Parathyroid adenoma (tissue), 2 donors: ENCODE measurements at regions not wholly inside any gene's neighbourhood (a gene's known extent, or its start where the extent isn't known, plus 50 kb on each side); places are given as distances from the start of the nearest gene placed in this dataset.

Experiments
- H2AFZ ChIP-seq: fragments of 300-600 bp; sonication (generic); one replicate; pipeline ENCODE4 v1.7.0; 2017; ENCODE audit warnings: antibody characterized with exemption, mild to moderate bottlenecking
- H3K27ac ChIP-seq: fragments of 300-600 bp; sonication (generic); one replicate; pipeline ENCODE4 v1.7.0; 2017
- H3K27me3 ChIP-seq: fragments of 300-600 bp; sonication (generic); one replicate; pipeline ENCODE4 v1.7.0; 2017; ENCODE audit warnings: low read length; ENCODE audit not compliant: control insufficient read depth, insufficient read depth
- H3K36me3 ChIP-seq: fragments of 300-600 bp; sonication (generic); one replicate; pipeline ENCODE4 v1.7.0; 2017; ENCODE audit warnings: low read length; ENCODE audit not compliant: control insufficient read depth, insufficient read depth
- H3K4me1 ChIP-seq: fragments of 300-600 bp; sonication (generic); one replicate; pipeline ENCODE4 v1.7.0; 2017; ENCODE audit warnings: control low read depth
- H3K4me2 ChIP-seq: fragments of 300-600 bp; sonication (generic); one replicate; pipeline ENCODE4 v1.7.0; 2017; ENCODE audit warnings: low read length
- H3K4me3 ChIP-seq: fragments of 300-600 bp; sonication (generic); one replicate; pipeline ENCODE4 v1.7.0; 2017; ENCODE audit warnings: low read depth, low read length
- H3K79me2 ChIP-seq: fragments of 300-600 bp; sonication (generic); one replicate; pipeline ENCODE4 v1.7.0; 2017; ENCODE audit warnings: control low read depth
- H3K9ac ChIP-seq: fragments of 300-600 bp; sonication (generic); one replicate; pipeline ENCODE4 v1.7.0; 2017; ENCODE audit warnings: mild to moderate bottlenecking
- H3K9me3 ChIP-seq: fragments of 300-600 bp; sonication (generic); one replicate; pipeline ENCODE4 v1.7.0; 2017; ENCODE audit warnings: low read length; ENCODE audit not compliant: control insufficient read depth
- CTCF ChIP-seq: fragments of 300-600 bp; sonication (generic); IDR thresholded peaks from one replicate; pipeline ENCODE4 v1.7.0; 2017; ENCODE audit warnings: antibody characterized with exemption, mild to moderate bottlenecking
- donor health status: primary hyperparathyroidism.

GRCh38 chr5:10009802-10010201 is 239.9 kb downstream of the ATPSCKMT start:
- H3K9ac ChIP-seq = no peak overlapping the region
- TF ChIP-seq CTCF = no peak
- no peak overlapping the region for H3K4me2 ChIP-seq
- no peaks in the 10 kb centered on the region for H3K36me3 ChIP-seq
- no peak overlapping the region for H2AFZ ChIP-seq
- no peaks in the 10 kb centered on the region for H3K27me3 ChIP-seq
- no peaks in the 10 kb centered on the region for H3K4me1 ChIP-seq
- H3K27ac ChIP-seq = no peak overlapping the region
- no peaks in the 10 kb centered on the region for H3K9me3 ChIP-seq
- H3K4me3 ChIP-seq = no peak overlapping the region
- no peaks in the 10 kb centered on the region for H3K79me2 ChIP-seq

DNA sequence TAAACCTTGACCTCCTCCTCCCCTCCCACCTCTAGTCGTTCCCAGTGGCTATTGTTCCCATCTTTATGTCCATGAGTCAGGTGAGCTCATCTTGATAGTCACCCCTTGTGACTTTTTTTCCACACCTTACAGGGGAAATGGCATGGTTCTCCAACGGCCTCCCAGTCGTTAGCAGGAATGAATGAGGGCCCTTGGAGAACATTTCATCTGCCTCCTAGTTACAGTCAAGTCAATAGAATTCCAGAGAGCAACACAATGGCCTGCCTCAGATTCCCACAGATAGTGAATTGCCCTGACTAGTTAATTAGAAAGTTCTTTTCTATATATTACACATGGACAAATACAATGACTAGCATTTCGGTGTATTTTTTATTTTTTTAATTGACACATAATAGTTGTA is 262.6 kb downstream of the ATPSCKMT start:
- Histone ChIP-seq H3K4me2 (no peak overlapping the region), H3K4me3 (no peak overlapping the region), H3K27ac (no peak overlapping the region), H3K4me1 (no peaks in the 10 kb centered on the region), H3K9ac (no peak overlapping the region), H3K36me3 (no peaks in the 10 kb centered on the region), H2AFZ (no peak overlapping the region), H3K27me3 (no peaks in the 10 kb centered on the region), H3K9me3 (no peaks in the 10 kb centered on the region), H3K79me2 (no peaks in the 10 kb centered on the region)
- TF ChIP-seq CTCF = no peak

DNA sequence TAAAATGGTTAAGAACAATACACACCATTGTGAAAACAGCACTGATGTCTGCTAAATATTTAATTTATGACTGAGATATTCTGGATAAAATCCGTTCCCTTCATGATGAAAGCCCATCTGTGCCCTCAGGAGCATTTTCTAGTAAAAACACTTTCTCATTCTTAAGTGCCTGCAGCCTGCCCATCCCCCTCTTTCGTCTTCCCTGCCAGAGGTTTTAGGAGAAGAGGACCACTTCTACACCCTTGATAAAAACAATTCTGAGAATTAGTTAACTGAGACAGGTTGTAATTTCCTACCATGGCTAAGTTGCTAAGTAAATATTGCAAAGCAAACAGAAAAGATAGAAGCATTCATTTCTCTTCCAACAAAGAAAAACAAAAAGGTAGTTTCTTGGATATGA is 272.6 kb downstream of the ATPSCKMT start:
- H3K27ac ChIP-seq = no peak overlapping the region
- H2AFZ ChIP-seq = no peak overlapping the region
- no peaks in the 10 kb centered on the region for H3K79me2 ChIP-seq
- no peak for TF ChIP-seq CTCF
- no peaks in the 10 kb centered on the region for H3K4me1 ChIP-seq
- H3K9ac ChIP-seq = no peak overlapping the region
- H3K9me3 ChIP-seq = no peaks in the 10 kb centered on the region
- no peak overlapping the region for H3K4me2 ChIP-seq
- H3K36me3 ChIP-seq = no peaks in the 10 kb centered on the region
- H3K27me3 ChIP-seq = no peaks in the 10 kb centered on the region
- no peak overlapping the region for H3K4me3 ChIP-seq

- H3K27ac ChIP-seq = no peak overlapping the region
- no peaks in the 10 kb centered on the region for H3K9me3 ChIP-seq
- H3K36me3 ChIP-seq = no peaks in the 10 kb centered on the region
- no peak overlapping the region for H3K4me2 ChIP-seq
- no peaks in the 10 kb centered on the region for H3K79me2 ChIP-seq
- TF ChIP-seq CTCF = no peak
- no peaks in the 10 kb centered on the region for H3K4me1 ChIP-seq
- H3K27me3 ChIP-seq = no peaks in the 10 kb centered on the region
- no peak overlapping the region for H3K4me3 ChIP-seq
- no peak overlapping the region for H3K9ac ChIP-seq
- H2AFZ ChIP-seq = no peak overlapping the region
Measured at GRCh38 chr5:9976621-9977020, 273.1 kb downstream of the ATPSCKMT start.

GRCh38 chr5:9972059-9972458 is 277.6 kb downstream of the ATPSCKMT start:
- H3K27me3 ChIP-seq = no peaks in the 10 kb centered on the region

More at GRCh38 chr5:9972059-9972458, 277.6 kb downstream of the ATPSCKMT start:
- Histone ChIP-seq H2AFZ (no peak overlapping the region), H3K4me1 (no peaks in the 10 kb centered on the region), H3K9me3 (no peaks in the 10 kb centered on the region), H3K9ac (no peak overlapping the region), H3K27ac (no peak overlapping the region), H3K4me2 (no peak overlapping the region), H3K36me3 (no peaks in the 10 kb centered on the region), H3K4me3 (no peak overlapping the region), H3K79me2 (no peaks in the 10 kb centered on the region)
- no peak for TF ChIP-seq CTCF
